PC-3 (cell line): ENCODE measurements at regions not wholly inside any gene's neighbourhood (a gene's known extent, or its start where the extent isn't known, plus 50 kb on each side); places are given as distances from the start of the nearest gene placed in this dataset.

Source experiments
- ATAC-seq: fragments of 200-7000 bp; cut with Tn5 transposase; 2 replicates; pipeline ENCODE4 v1.9.1; 2020; ENCODE audit warnings: mild to moderate bottlenecking, moderate library complexity
- BruUV-seq: library from RNA; stranded (reverse); fragments of 400-500 nt; replicated peaks from 2 replicates; lab custom pipeline; 2021; lab: Mats Ljungman, UMichigan
- CTCF ChIA-PET: fragments of 300-600 bp; sonication (Branson Sonifier 250); formaldehyde crosslinking; loops from one replicate; lab custom pipeline; 2022; ENCODE audit warnings: antibody characterized with exemption; lab: Charles Lee
- POLR2A ChIA-PET: fragments of 300-600 bp; sonication (Branson Sonifier 250); formaldehyde crosslinking; loops from one replicate; lab custom pipeline; 2022; ENCODE audit warnings: antibody characterized with exemption; ENCODE audit not compliant: unreplicated experiment; lab: Charles Lee
- DNase-seq: peaks from one replicate; pipeline ENCODE4 v3.0.0-alpha.2; 2015
- H2AFZ ChIP-seq: fragments of 300-600 bp; sonication (generic); 2 replicates; pipeline ENCODE4 v1.6.0; 2016; ENCODE audit warnings: antibody characterized with exemption, low read length
- H3F3A ChIP-seq: fragments of 300-600 bp; sonication (generic); one replicate; pipeline ENCODE4 v1.6.0; 2017; ENCODE audit warnings: antibody characterized with exemption, low read length, control low read depth, mild to moderate bottlenecking; ENCODE audit not compliant: unreplicated experiment
- H3K27ac ChIP-seq: fragments of 300-600 bp; sonication (generic); 2 replicates; pipeline ENCODE4 v1.5.1; 2016; ENCODE audit warnings: mild to moderate bottlenecking, low read length
- H3K27me3 ChIP-seq: fragments of 300-600 bp; sonication (generic); 2 replicates; pipeline ENCODE4 v1.6.1; 2016; ENCODE audit warnings: low read length, mixed read lengths
- H3K36me3 ChIP-seq: fragments of 300-600 bp; sonication (generic); 2 replicates; pipeline ENCODE4 v1.6.1; 2016; ENCODE audit warnings: low read depth, mixed run types, low read length, mixed read lengths
- H3K4me1 ChIP-seq: fragments of 300-600 bp; sonication (generic); 2 replicates; pipeline ENCODE4 v1.5.1; 2016; ENCODE audit warnings: low read length; ENCODE audit not compliant: insufficient read depth
- H3K4me2 ChIP-seq: fragments of 300-600 bp; sonication (generic); 2 replicates; pipeline ENCODE4 v1.6.0; 2016; ENCODE audit warnings: low read length
- H3K4me3 ChIP-seq: fragments of 300-600 bp; sonication (generic); 2 replicates; pipeline ENCODE4 v1.5.1; 2016; ENCODE audit warnings: mild to moderate bottlenecking, low read length, mixed read lengths
- H3K79me2 ChIP-seq: fragments of 300-600 bp; sonication (generic); 2 replicates; pipeline ENCODE4 v1.6.1; 2017; ENCODE audit warnings: low read length, mixed read lengths
- H3K9ac ChIP-seq: fragments of 300-600 bp; sonication (generic); 2 replicates; pipeline ENCODE4 v1.6.0; 2016; ENCODE audit warnings: mild to moderate bottlenecking, low read length
- H3K9me2 ChIP-seq: fragments of 300-600 bp; sonication (generic); replicated peaks from 2 replicates; pipeline ENCODE4 v1.6.1; 2016; ENCODE audit warnings: mixed run types, low read length, mixed read lengths
- H3K9me3 ChIP-seq: fragments of 300-600 bp; sonication (generic); 2 replicates; pipeline ENCODE4 v1.6.1; 2016; ENCODE audit warnings: low read length, mixed read lengths
- H4K20me1 ChIP-seq: fragments of 300-600 bp; sonication (generic); 2 replicates; pipeline ENCODE4 v1.6.1; 2016; ENCODE audit warnings: low read length, mixed read lengths
- EZH2 ChIP-seq: fragments of 300-600 bp; sonication (generic); IDR thresholded peaks from one replicate; pipeline ENCODE4 v1.6.1; 2017; ENCODE audit warnings: antibody characterized with exemption, mild to moderate bottlenecking, low read length; ENCODE audit not compliant: unreplicated experiment
- EZH2phosphoT487 ChIP-seq: fragments of 300-600 bp; sonication (generic); IDR thresholded peaks from 2 replicates; pipeline ENCODE4 v1.6.1; 2018; ENCODE audit warnings: mild to moderate bottlenecking, antibody characterized with exemption, low read length, borderline replicate concordance
- intact Hi-C: fragments of 100-400 bp; cut with micrococcal nuclease; formaldehyde crosslinking; loops from 2 replicates; pipeline ENCODE4 v1.9.0; 2023
- TF ChIP-seq, protein P1 (sequence below): fragments of 300-600 bp; sonication (generic); conservative IDR thresholded peaks from 2 replicates; pipeline ENCODE4 v1.5.1; 2017; ENCODE audit warnings: antibody characterized with exemption, low read depth, mild to moderate bottlenecking, low read length

- no TSS peak for BruUV-seq
- ATAC-seq, result no peak
- H3K79me2 ChIP-seq, result no peaks in the 10 kb centered on the region
- ChIA-PET CTCF (no interaction called here), POLR2A (no interaction called here)
- H4K20me1 ChIP-seq, result no peaks in the 10 kb centered on the region
- H3K9me2 ChIP-seq, result no peaks in the 10 kb centered on the region
- H3K4me2 ChIP-seq, result no peak overlapping the region
- no peak for DNase-seq
- H3K27ac ChIP-seq, result no peak overlapping the region
- no peak overlapping the region for H2AFZ ChIP-seq
- no peak overlapping the region for H3K9ac ChIP-seq
- intact Hi-C loops, result no loop called here
- no peak for TF ChIP-seq EZH2
- no peak for TF ChIP-seq EZH2phosphoT487
- TF ChIP-seq, protein P1, sequence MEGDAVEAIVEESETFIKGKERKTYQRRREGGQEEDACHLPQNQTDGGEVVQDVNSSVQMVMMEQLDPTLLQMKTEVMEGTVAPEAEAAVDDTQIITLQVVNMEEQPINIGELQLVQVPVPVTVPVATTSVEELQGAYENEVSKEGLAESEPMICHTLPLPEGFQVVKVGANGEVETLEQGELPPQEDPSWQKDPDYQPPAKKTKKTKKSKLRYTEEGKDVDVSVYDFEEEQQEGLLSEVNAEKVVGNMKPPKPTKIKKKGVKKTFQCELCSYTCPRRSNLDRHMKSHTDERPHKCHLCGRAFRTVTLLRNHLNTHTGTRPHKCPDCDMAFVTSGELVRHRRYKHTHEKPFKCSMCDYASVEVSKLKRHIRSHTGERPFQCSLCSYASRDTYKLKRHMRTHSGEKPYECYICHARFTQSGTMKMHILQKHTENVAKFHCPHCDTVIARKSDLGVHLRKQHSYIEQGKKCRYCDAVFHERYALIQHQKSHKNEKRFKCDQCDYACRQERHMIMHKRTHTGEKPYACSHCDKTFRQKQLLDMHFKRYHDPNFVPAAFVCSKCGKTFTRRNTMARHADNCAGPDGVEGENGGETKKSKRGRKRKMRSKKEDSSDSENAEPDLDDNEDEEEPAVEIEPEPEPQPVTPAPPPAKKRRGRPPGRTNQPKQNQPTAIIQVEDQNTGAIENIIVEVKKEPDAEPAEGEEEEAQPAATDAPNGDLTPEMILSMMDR, result no peak
- H3K36me3 ChIP-seq, result no peaks in the 10 kb centered on the region
- no peaks in the 10 kb centered on the region for H3F3A ChIP-seq
- H3K4me3 ChIP-seq, result no peak overlapping the region
- H3K9me3 ChIP-seq, result no peaks in the 10 kb centered on the region
- no peaks in the 10 kb centered on the region for H3K27me3 ChIP-seq
- H3K4me1 ChIP-seq, result no peaks in the 10 kb centered on the region
Measured at GRCh38 chr10:81473755-81474154, 401.2 kb upstream of the NRG3 start.

DNA sequence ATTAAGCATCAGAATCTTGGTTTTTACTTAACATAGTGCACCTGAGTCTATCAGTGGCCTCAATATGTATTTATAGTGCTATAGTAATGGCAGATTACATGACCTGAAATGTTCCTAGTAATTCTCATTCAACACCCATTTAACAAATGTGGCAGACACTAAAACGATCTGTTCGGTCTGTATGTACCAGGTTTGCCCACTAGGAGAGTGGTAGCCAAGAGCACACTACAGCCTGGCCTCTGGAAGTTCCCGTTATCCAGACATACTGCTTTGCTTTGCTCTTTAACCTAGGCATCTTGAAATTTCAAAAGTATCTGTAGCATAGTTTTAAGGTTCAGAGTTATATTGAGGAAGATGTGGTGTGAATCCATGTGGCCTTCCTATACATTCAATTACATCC is 395.7 kb upstream of the NRG3 start:
- intact Hi-C loops, result no loop called here
- BruUV-seq, result no TSS peak
- POLR2A ChIA-PET, result no interaction called here
- Histone ChIP-seq H3K4me1 (no peaks in the 10 kb centered on the region), H3K9me3 (no peaks in the 10 kb centered on the region), H3K27ac (no peak overlapping the region), H3F3A (no peaks in the 10 kb centered on the region), H3K9ac (no peak overlapping the region), H3K79me2 (no peaks in the 10 kb centered on the region), H3K27me3 (no peaks in the 10 kb centered on the region), H4K20me1 (no peaks in the 10 kb centered on the region), H3K4me3 (no peak overlapping the region), H3K4me2 (no peak overlapping the region), H3K36me3 (no peaks in the 10 kb centered on the region), H2AFZ (no peak overlapping the region), H3K9me2 (no peaks in the 10 kb centered on the region)
- CTCF ChIA-PET, result no interaction called here
- no peak for TF ChIP-seq EZH2
- TF ChIP-seq EZH2phosphoT487, result no peak
- TF ChIP-seq, protein P1, result no peak
- DNase-seq, result no peak
- no peak for ATAC-seq

DNA sequence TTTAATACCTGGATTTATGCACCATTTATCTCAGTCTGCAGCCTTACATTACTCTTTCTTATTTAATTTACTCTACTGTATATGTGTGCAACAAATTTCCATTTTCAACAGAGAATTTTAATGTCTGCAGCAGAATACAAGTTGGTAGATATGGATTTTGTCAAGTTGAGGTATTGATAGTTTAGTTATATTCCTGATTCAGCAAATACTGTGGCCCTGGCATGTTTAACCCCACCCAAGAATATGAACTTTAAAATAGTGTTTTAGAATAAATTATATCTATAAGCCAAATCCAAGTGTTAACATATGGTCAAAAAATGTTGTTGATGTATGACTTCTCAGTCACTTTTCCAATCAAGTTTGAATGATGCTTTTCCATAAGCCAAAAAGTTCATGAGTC is 378.4 kb upstream of the NRG3 start:
- H3K9me3 ChIP-seq, result no peaks in the 10 kb centered on the region
- TF ChIP-seq EZH2 (no peak), EZH2phosphoT487 (no peak)
- TF ChIP-seq, protein P1, result no peak
- no peak for DNase-seq
- no peaks in the 10 kb centered on the region for H3K4me1 ChIP-seq
- H3K27me3 ChIP-seq, result no peaks in the 10 kb centered on the region
- H3K9me2 ChIP-seq, result no peaks in the 10 kb centered on the region
- intact Hi-C loops, result no loop called here
- no peak overlapping the region for H3K27ac ChIP-seq
- no peak overlapping the region for H3K9ac ChIP-seq
- H2AFZ ChIP-seq, result no peak overlapping the region
- no peaks in the 10 kb centered on the region for H3F3A ChIP-seq
- no peaks in the 10 kb centered on the region for H3K79me2 ChIP-seq
- no peak overlapping the region for H3K4me3 ChIP-seq
- H3K4me2 ChIP-seq, result no peak overlapping the region
- no peaks in the 10 kb centered on the region for H4K20me1 ChIP-seq
- CTCF ChIA-PET, result no interaction called here
- no peaks in the 10 kb centered on the region for H3K36me3 ChIP-seq
- POLR2A ChIA-PET, result no interaction called here
- ATAC-seq, result no peak
- no TSS peak for BruUV-seq
